ENCODE measurements at regions not wholly inside any gene's neighbourhood (a gene's known extent, or its start where the extent isn't known, plus 50 kb on each side); places are given as distances from the start of the nearest gene placed in this dataset.

- H3K4me3 ChIP-seq (ENCODE audit: low read depth, low read length) = no peak overlapping the region
- TF ChIP-seq CTCF (conservative IDR thresholded peaks at IDR 0.05; ENCODE audit: low read depth, low read length) = no peak
- DNase-seq (ENCODE audit: low read depth) = no peak
These were observed 96.0 kb upstream of the GUCY1A1 start for GRCh38 chr4:155570661-155571060.

- DNase-seq (ENCODE audit: low read depth) = no peak
- no peak overlapping the region for H3K4me3 ChIP-seq (ENCODE audit: low read depth, low read length)
- TF ChIP-seq CTCF (conservative IDR thresholded peaks at IDR 0.05; ENCODE audit: low read depth, low read length) = no peak
These were observed 96.6 kb upstream of the GUCY1A1 start for GRCh38 chr4:155569960-155570515.

- TF ChIP-seq CTCF (conservative IDR thresholded peaks at IDR 0.05; ENCODE audit: low read depth, low read length) = no peak
- no peak overlapping the region for H3K4me3 ChIP-seq (ENCODE audit: low read depth, low read length)
- DNase-seq (ENCODE audit: low read depth) = no peak
These were observed 97.2 kb upstream of the GUCY1A1 start for GRCh38 chr4:155569471-155569870.

- no peak overlapping the region for H3K4me3 ChIP-seq (ENCODE audit: low read depth, low read length)
- TF ChIP-seq CTCF (conservative IDR thresholded peaks at IDR 0.05; ENCODE audit: low read depth, low read length) = no peak
- no peak for DNase-seq (ENCODE audit: low read depth)
These were observed 97.9 kb upstream of the GUCY1A1 start for GRCh38 chr4:155568641-155569220.

GRCh38 chr4:155566354-155566753, 100.3 kb upstream of the GUCY1A1 start:
- no peak overlapping the region for H3K4me3 ChIP-seq (ENCODE audit: low read depth, low read length)
- TF ChIP-seq CTCF (conservative IDR thresholded peaks at IDR 0.05; ENCODE audit: low read depth, low read length) = no peak
- no peak for DNase-seq (ENCODE audit: low read depth)

GRCh38 chr4:155565776-155566175, 100.9 kb upstream of the GUCY1A1 start:
- no peak for TF ChIP-seq CTCF (conservative IDR thresholded peaks at IDR 0.05; ENCODE audit: low read depth, low read length)
- H3K4me3 ChIP-seq (ENCODE audit: low read depth, low read length) = no peak overlapping the region
- DNase-seq (ENCODE audit: low read depth) = no peak

GRCh38 chr4:155565330-155565729, 101.3 kb upstream of the GUCY1A1 start:
- H3K4me3 ChIP-seq (ENCODE audit: low read depth, low read length) = no peak overlapping the region
- no peak for DNase-seq (ENCODE audit: low read depth)
- TF ChIP-seq CTCF (conservative IDR thresholded peaks at IDR 0.05; ENCODE audit: low read depth, low read length) = no peak
